SK-N-MC (cell line): ENCODE measurements at regions not wholly inside any gene's neighbourhood (a gene's known extent, or its start where the extent isn't known, plus 50 kb on each side); places are given as distances from the start of the nearest gene placed in this dataset.

Source experiments
- EZH2 ChIP-seq: fragments of 200-600 bp; sonication (generic); IDR thresholded peaks from one replicate; pipeline ENCODE4 v1.6.1; 2017; ENCODE audit warnings: antibody characterized with exemption
- POLR2AphosphoS5 ChIP-seq: IDR thresholded peaks from 2 replicates; pipeline ENCODE4 v1.6.1; 2012; ENCODE audit warnings: mild to moderate bottlenecking, low read depth, low read length, borderline replicate concordance

DNA sequence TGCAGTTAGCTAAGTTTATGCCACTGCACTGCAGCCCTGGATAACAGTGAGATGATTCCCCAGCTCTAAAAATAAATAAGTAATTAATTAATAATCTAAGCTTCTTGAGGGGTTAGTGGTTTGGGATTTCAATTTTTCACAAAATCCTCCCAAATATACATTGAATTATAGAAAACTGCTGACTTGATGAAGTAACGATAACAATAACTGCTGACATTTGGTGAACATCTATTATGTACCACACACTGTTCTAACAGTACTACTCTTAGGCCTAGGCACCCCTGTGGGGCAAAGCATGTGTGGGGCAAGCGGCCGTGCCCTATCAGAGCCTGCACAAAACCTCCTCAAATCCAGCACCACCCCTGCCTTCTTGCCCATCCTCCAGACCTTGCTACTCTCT, 245.8 kb upstream of the EPHA4 start:
- TF ChIP-seq EZH2 = no peak
- no peak for TF ChIP-seq POLR2AphosphoS5
